IMR-90 (cell line): ENCODE measurements at regions not wholly inside any gene's neighbourhood (a gene's known extent, or its start where the extent isn't known, plus 50 kb on each side); places are given as distances from the start of the nearest gene placed in this dataset.

ENCODE experiments used
- MXI1 ChIP-seq: IDR thresholded peaks from 2 replicates; pipeline ENCODE4 v1.6.1; 2012; ENCODE audit warnings: low read depth, mild to moderate bottlenecking, low read length, moderate library complexity, borderline replicate concordance
- POLR2A ChIP-seq: IDR thresholded peaks from 2 replicates; pipeline ENCODE4 v1.6.1; 2012; ENCODE audit warnings: mild to moderate bottlenecking, low read depth, low read length
- RCOR1 ChIP-seq: IDR thresholded peaks from 2 replicates; pipeline ENCODE4 v1.6.1; 2012; ENCODE audit warnings: mild to moderate bottlenecking, low read length, improper control_type of control experiment; ENCODE audit not compliant: insufficient replicate concordance
- RFX5 ChIP-seq: IDR thresholded peaks from 2 replicates; pipeline ENCODE4 v1.8.0; 2012; ENCODE audit warnings: low read depth, mild to moderate bottlenecking, low read length, moderate library complexity
- SMC3 ChIP-seq: fragments of 150-350 bp; IDR thresholded peaks from 2 replicates; pipeline ENCODE4 v1.6.1; 2016; ENCODE audit warnings: low read depth, mild to moderate bottlenecking, antibody characterized with exemption, low read length, moderate library complexity
- TF ChIP-seq, protein P1 (sequence below): conservative IDR thresholded peaks from 2 replicates; pipeline ENCODE4 v1.5.1; 2012; ENCODE audit warnings: mild to moderate bottlenecking, low read depth, low read length, improper control_type of control experiment
- TF ChIP-seq, protein P2 (sequence below): fragments of 150-350 bp; IDR thresholded peaks from 2 replicates; pipeline ENCODE4 v1.6.1; 2017; ENCODE audit warnings: mild to moderate bottlenecking, antibody characterized with exemption, low read length, low read depth

DNA sequence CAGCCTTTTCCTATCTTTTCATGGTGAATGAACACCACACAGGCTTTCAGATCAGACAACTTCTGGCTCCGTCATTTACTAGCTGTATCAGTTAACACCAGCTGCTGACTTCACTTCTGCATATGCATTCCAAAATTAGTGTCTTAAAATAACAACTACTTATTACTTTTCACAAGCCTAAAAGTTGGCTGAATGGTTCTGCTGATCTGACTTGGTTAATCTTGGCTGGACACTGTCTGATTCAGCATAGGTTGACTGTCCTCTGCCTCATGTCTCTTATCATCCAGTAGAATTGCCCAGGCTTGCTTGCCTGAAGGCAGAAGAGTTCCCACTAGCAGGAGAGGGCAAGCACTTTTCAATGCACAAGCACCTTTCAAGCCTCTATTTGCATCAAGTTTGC, 72.7 kb downstream of the MARCHF4 start:
- TF ChIP-seq POLR2A (peak; percentile 43), RCOR1 (no peak), MXI1 (no peak), SMC3 (no peak), RFX5 (no peak)
- TF ChIP-seq, protein P1, sequence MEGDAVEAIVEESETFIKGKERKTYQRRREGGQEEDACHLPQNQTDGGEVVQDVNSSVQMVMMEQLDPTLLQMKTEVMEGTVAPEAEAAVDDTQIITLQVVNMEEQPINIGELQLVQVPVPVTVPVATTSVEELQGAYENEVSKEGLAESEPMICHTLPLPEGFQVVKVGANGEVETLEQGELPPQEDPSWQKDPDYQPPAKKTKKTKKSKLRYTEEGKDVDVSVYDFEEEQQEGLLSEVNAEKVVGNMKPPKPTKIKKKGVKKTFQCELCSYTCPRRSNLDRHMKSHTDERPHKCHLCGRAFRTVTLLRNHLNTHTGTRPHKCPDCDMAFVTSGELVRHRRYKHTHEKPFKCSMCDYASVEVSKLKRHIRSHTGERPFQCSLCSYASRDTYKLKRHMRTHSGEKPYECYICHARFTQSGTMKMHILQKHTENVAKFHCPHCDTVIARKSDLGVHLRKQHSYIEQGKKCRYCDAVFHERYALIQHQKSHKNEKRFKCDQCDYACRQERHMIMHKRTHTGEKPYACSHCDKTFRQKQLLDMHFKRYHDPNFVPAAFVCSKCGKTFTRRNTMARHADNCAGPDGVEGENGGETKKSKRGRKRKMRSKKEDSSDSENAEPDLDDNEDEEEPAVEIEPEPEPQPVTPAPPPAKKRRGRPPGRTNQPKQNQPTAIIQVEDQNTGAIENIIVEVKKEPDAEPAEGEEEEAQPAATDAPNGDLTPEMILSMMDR, result no peak
- TF ChIP-seq, protein P2, sequence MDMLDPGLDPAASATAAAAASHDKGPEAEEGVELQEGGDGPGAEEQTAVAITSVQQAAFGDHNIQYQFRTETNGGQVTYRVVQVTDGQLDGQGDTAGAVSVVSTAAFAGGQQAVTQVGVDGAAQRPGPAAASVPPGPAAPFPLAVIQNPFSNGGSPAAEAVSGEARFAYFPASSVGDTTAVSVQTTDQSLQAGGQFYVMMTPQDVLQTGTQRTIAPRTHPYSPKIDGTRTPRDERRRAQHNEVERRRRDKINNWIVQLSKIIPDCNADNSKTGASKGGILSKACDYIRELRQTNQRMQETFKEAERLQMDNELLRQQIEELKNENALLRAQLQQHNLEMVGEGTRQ, result peak; percentile 43; the same call in 1 of the 2 replicates
